Spleen (tissue), 11 donors: ENCODE measurements at regions not wholly inside any gene's neighbourhood (a gene's known extent, or its start where the extent isn't known, plus 50 kb on each side); places are given as distances from the start of the nearest gene placed in this dataset.

Source experiments
- DNase-seq: peaks from one replicate; pipeline ENCODE4 v3.0.0-alpha.2; 2020
- H3K27ac ChIP-seq, 8 donors: fragments of 200-600 bp; sonication (generic) in 7 of 8; 1 replicate in 4 of 8; 2 replicates in 4 of 8; pipeline versions ENCODE4 v1.5.0 to v1.8.0; 2016 to 2021; ENCODE audit warnings: inconsistent platforms in 4 of 8, mild to moderate bottlenecking in 4 of 8, moderate library complexity in 1 of 8
- H3K27me3 ChIP-seq, 7 donors: fragments of 200-600 bp; sonication (generic) in 6 of 7; replicated peaks in 1 of 7; 1 replicate in 4 of 7; 2 replicates in 3 of 7; pipeline versions ENCODE4 v1.5.0 to v1.8.0; 2016 to 2021; ENCODE audit warnings: inconsistent platforms in 3 of 7, mild to moderate bottlenecking in 1 of 7
- H3K36me3 ChIP-seq, 6 donors: fragments of 200-600 bp; sonication (generic) in 5 of 6; 1 replicate in 4 of 6; 2 replicates in 2 of 6; pipeline versions ENCODE4 v1.5.0 to v1.8.0; 2016 to 2021; ENCODE audit warnings: inconsistent platforms in 2 of 6
- H3K4me1 ChIP-seq, 6 donors: fragments of 200-600 bp; sonication (generic) in 5 of 6; 1 replicate in 3 of 6; 2 replicates in 3 of 6; pipeline versions ENCODE4 v1.5.0 to v1.8.0; 2016 to 2021; ENCODE audit warnings: inconsistent platforms in 3 of 6
- H3K4me3 ChIP-seq, 8 donors: fragments of 200-600 bp; sonication (generic) in 7 of 8; 1 replicate in 4 of 8; 2 replicates in 4 of 8; pipeline versions ENCODE4 v1.5.0 to v1.8.0; 2016 to 2021; ENCODE audit warnings: inconsistent platforms in 4 of 8, mild to moderate bottlenecking in 4 of 8, moderate library complexity in 2 of 8
- H3K9me3 ChIP-seq, 8 donors: fragments of 200-600 bp; sonication (generic) in 7 of 8; 1 replicate in 4 of 8; 2 replicates in 4 of 8; pipeline versions ENCODE4 v1.5.0 to v1.8.0; 2016 to 2021; ENCODE audit warnings: inconsistent platforms in 4 of 8
- CTCF ChIP-seq, 11 experiments: fragments of 200-600 bp in 7 of 11; fragments of 450-650 bp in 4 of 11; sonication (generic) in 4 of 11; IDR thresholded peaks in 8 of 11; conservative IDR thresholded peaks in 3 of 11; 1 replicate in 7 of 11; 2 replicates in 4 of 11; pipeline versions ENCODE4 v1.4.0 to v1.8.0; 2016 to 2021; ENCODE audit warnings: antibody characterized with exemption in 11 of 11, inconsistent platforms in 4 of 11, mild to moderate bottlenecking in 1 of 11
- POLR2A ChIP-seq, 3 donors: fragments of 450-650 bp; IDR thresholded peaks; one replicate each; pipeline ENCODE4 v1.5.1; 2017; ENCODE audit warnings: antibody characterized with exemption in 3 of 3, mild to moderate bottlenecking in 1 of 3
- POLR2AphosphoS5 ChIP-seq, 3 donors: sonication (generic); formaldehyde crosslinking; IDR thresholded peaks; one replicate each; pipeline ENCODE4 v1.5.1; 2017; ENCODE audit warnings: antibody characterized with exemption in 3 of 3
- WGBS, 5 donors: extraction: QIAGEN DNeasy Blood & Tissue Kit in 3 of 5; methylation state at CpG; one replicate each; pipeline versions ENCODE4 v1.1.5 to v1.1.7; 2013 to 2018; 5-methylcytosine and 5-hydroxymethylcytosine counted together
- intact Hi-C: fragments of 100-400 bp; cut with DNase I; formaldehyde crosslinking; loops from one replicate; pipeline ENCODE4 v1.15.0; 2023; ENCODE audit warnings: low total_unique reads
- donor health status: healthy with polysubstance abuse.
- donor health status: DM: no; HTN: no; CAD: no; lungs with moderate emphysema.
- donor health status: DM: no; HTN: no; CAD: no.
- donor health status: Bipolar disorder and iron deficiency.
- donor health status: healthy.
- donor health status: DM: no; HTN: no; CAD: no.
- donor health status: DM: yes; HTN: yes; CAD: no.

DNA sequence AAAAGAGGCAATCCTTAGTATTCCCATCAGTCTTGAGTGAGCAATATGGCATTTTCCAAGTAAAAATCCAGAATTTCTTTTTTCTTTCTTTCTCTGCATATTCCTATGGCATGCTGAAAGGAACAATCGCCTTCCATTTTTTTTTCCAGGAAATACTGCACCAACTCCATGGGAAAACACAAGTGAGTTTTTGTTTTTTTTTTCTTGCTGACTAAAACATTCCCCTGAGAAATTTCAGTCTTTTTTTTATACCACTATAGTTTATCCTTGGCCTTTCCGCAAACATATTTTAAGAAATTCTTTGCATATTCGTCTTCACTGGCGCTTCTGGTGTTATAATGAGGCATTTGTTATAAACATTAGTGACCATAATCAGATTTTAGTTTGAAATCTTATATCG is 429.6 kb upstream of the MDFIC2 start:
- intact Hi-C loops: no loop called here
- Histone ChIP-seq H3K27me3 (no peaks in the 10 kb centered on the region), H3K9me3 (no peaks in the 10 kb centered on the region), H3K4me1 (no peaks in the 10 kb centered on the region), H3K27ac (no peak overlapping the region), H3K36me3 (no peaks in the 10 kb centered on the region), H3K4me3 (no peak overlapping the region)
- no peak for TF ChIP-seq POLR2A (IDR thresholded peaks at IDR 0.05)
- TF ChIP-seq POLR2AphosphoS5 (IDR thresholded peaks at IDR 0.05): no peak
- TF ChIP-seq CTCF (IDR thresholded peaks at IDR 0.05 in 8 of 11, conservative IDR thresholded peaks at IDR 0.05 in 3 of 11): no peak
- no peak for DNase-seq
- WGBS, 5 donors: 76 to 89% (median 80%) methylated on average over 5 of the region's 5 CpGs

DNA sequence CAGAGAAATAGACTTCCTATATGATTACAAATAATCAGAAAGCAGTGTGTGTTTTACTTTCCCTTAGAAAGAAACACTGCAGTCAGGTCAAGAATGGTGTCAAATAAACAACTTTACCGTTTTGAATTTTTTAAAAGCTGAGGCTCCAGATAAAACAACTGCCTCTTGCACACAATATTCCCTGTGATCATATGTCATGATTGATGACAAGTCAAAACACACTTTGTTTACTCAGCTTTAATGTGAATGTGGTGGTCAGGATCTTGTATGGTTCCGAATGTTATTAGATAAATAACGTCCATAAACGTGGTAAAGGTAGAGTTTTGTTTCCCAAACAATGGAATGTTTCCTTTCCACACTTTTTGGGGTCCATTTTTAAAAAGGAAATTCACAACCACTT is 428.4 kb upstream of the MDFIC2 start:
- no peaks in the 10 kb centered on the region for H3K27me3 ChIP-seq
- H3K36me3 ChIP-seq: no peaks in the 10 kb centered on the region
- no peaks in the 10 kb centered on the region for H3K4me1 ChIP-seq
- no peak for DNase-seq
- intact Hi-C loops: no loop called here
- TF ChIP-seq POLR2A (IDR thresholded peaks at IDR 0.05) (no peak), CTCF (IDR thresholded peaks at IDR 0.05 in 8 of 11, conservative IDR thresholded peaks at IDR 0.05 in 3 of 11) (no peak), POLR2AphosphoS5 (IDR thresholded peaks at IDR 0.05) (no peak)
- H3K4me3 ChIP-seq: no peak overlapping the region
- 72 to 88% (median 75%) methylated on average over 4 of the region's 4 CpGs for WGBS, 5 donors
- H3K27ac ChIP-seq: no peak overlapping the region
- H3K9me3 ChIP-seq: no peaks in the 10 kb centered on the region

DNA sequence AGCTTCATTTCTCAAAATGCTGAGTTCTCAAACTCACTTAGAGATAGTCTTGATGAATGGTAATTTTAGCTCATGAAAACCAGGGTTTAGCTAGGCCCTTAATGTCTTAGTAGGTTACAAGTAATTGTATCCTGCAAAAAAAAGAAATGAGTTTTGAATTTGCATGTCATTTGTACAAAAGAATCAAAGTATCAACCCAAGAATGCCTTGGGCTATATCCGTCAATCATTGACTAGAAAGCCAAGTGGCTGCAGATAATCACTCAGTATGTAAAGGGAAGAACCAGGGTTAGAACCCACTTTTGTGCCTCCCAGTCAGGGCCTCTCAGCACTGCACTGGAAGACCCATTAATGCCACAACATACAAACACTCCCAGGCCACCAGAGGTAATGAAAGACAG is 427.6 kb upstream of the MDFIC2 start:
- intact Hi-C loops: no loop called here
- Histone ChIP-seq H3K9me3 (no peaks in the 10 kb centered on the region), H3K27ac (no peak overlapping the region), H3K4me1 (no peaks in the 10 kb centered on the region), H3K36me3 (no peaks in the 10 kb centered on the region), H3K27me3 (no peaks in the 10 kb centered on the region), H3K4me3 (no peak overlapping the region)
- no peak for DNase-seq
- WGBS, 5 donors: 94 to 100% (median 98%) methylated on average over 1 of the region's 1 CpG
- TF ChIP-seq CTCF (IDR thresholded peaks at IDR 0.05 in 8 of 11, conservative IDR thresholded peaks at IDR 0.05 in 3 of 11) (no peak), POLR2AphosphoS5 (IDR thresholded peaks at IDR 0.05) (no peak), POLR2A (IDR thresholded peaks at IDR 0.05) (no peak)

GRCh38 chr3:70738291-70738681 is 425.8 kb upstream of the MDFIC2 start:
- intact Hi-C loops: no loop called here
- no peak for TF ChIP-seq POLR2A (IDR thresholded peaks at IDR 0.05)
- TF ChIP-seq CTCF (IDR thresholded peaks at IDR 0.05 in 8 of 11, conservative IDR thresholded peaks at IDR 0.05 in 3 of 11): no peak
- no peak for TF ChIP-seq POLR2AphosphoS5 (IDR thresholded peaks at IDR 0.05)
- no peaks in the 10 kb centered on the region for H3K27me3 ChIP-seq
- no peaks in the 10 kb centered on the region for H3K36me3 ChIP-seq
- 11 to 21% (median 13%) methylated on average over 4 of the region's 4 CpGs for WGBS, 5 donors
- no peak overlapping the region for H3K4me3 ChIP-seq
- no peaks in the 10 kb centered on the region for H3K4me1 ChIP-seq
- no peak for DNase-seq
- no peaks in the 10 kb centered on the region for H3K9me3 ChIP-seq
- H3K27ac ChIP-seq: no peak overlapping the region
